WTC11 (cell line): ENCODE measurements at regions not wholly inside any gene's neighbourhood (a gene's known extent, or its start where the extent isn't known, plus 50 kb on each side); places are given as distances from the start of the nearest gene placed in this dataset.

Experiments used
- ATAC-seq: fragments of 200-7000 bp; cut with Tn5 transposase; 2 replicates; pipeline ENCODE4 v1.10.0; 2021; ENCODE audit warnings: mild to moderate bottlenecking, moderate library complexity
- CTCF ChIA-PET: fragments of 300-600 bp; sonication (Branson Sonifier 250); formaldehyde crosslinking; loops from one replicate; lab custom pipeline; 2021; ENCODE audit warnings: antibody characterized with exemption; lab: Charles Lee
- POLR2A ChIA-PET: fragments of 350-600 bp; sonication (Branson Sonifier 250); formaldehyde crosslinking; loops from one replicate; lab custom pipeline; 2021; ENCODE audit warnings: antibody characterized with exemption; lab: Charles Lee
- DNase-seq: peaks from one replicate; pipeline ENCODE4 v3.0.0; 2021; ENCODE audit warnings: low spot score
- H3K27ac Mint-ChIP-seq: 2 replicates; pipeline ENCODE4 v1.8.0; 2021; ENCODE audit warnings: mixed read lengths
- H3K27me3 Mint-ChIP-seq: 2 replicates; pipeline ENCODE4 v1.8.0; 2021; ENCODE audit warnings: low read depth, mild to moderate bottlenecking, moderate library complexity, mixed read lengths
- H3K36me3 Mint-ChIP-seq: 2 replicates; pipeline ENCODE4 v1.8.0; 2021; ENCODE audit warnings: mixed read lengths
- H3K4me1 Mint-ChIP-seq: 2 replicates; pipeline ENCODE4 v1.8.0; 2022; ENCODE audit warnings: mixed read lengths
- H3K4me3 Mint-ChIP-seq: 2 replicates; pipeline ENCODE4 v1.8.0; 2021; ENCODE audit warnings: mild to moderate bottlenecking, moderate library complexity, mixed read lengths
- H3K9me3 Mint-ChIP-seq: 2 replicates; pipeline ENCODE4 v1.8.0; 2021; ENCODE audit warnings: mixed read lengths
- ATF2 ChIP-seq: sonication (generic); formaldehyde crosslinking; IDR thresholded peaks from 2 replicates; pipeline ENCODE4 v1.8.1; 2022; ENCODE audit warnings: low read depth, missing genetic modification reagents, borderline replicate concordance
- ATF3 ChIP-seq: sonication (generic); formaldehyde crosslinking; conservative IDR thresholded peaks from 2 replicates; pipeline ENCODE4 v1.8.1; 2022; ENCODE audit warnings: mild to moderate bottlenecking, missing genetic modification reagents
- CBFB ChIP-seq: sonication (generic); formaldehyde crosslinking; IDR thresholded peaks from 2 replicates; pipeline ENCODE4 v1.8.1; 2022; ENCODE audit warnings: mild to moderate bottlenecking, low read depth, missing genetic modification reagents
- CREB1 ChIP-seq: sonication (generic); formaldehyde crosslinking; IDR thresholded peaks from 2 replicates; pipeline ENCODE4 v1.8.0; 2023; ENCODE audit warnings: mild to moderate bottlenecking, missing genetic modification reagents
- ELF4 ChIP-seq: sonication (generic); formaldehyde crosslinking; IDR thresholded peaks from 2 replicates; pipeline ENCODE4 v1.8.1; 2022; ENCODE audit warnings: low read depth, mild to moderate bottlenecking, moderate library complexity, missing genetic modification reagents
- FOXK1 ChIP-seq: sonication (generic); formaldehyde crosslinking; IDR thresholded peaks from 2 replicates; pipeline ENCODE4 v1.8.0; 2022; ENCODE audit warnings: mild to moderate bottlenecking, moderate library complexity, missing genetic modification reagents
- GTF2I ChIP-seq: fragments of 250-450 bp; sonication (Bioruptor Pico); conservative IDR thresholded peaks from 2 replicates; pipeline ENCODE4 v1.4.0; 2021; ENCODE audit warnings: mild to moderate bottlenecking
- HMGXB4 ChIP-seq: sonication (generic); formaldehyde crosslinking; IDR thresholded peaks from 2 replicates; pipeline ENCODE4 v1.8.1; 2023; ENCODE audit warnings: mild to moderate bottlenecking, moderate library complexity, missing genetic modification reagents
- IRF1 ChIP-seq: sonication (generic); formaldehyde crosslinking; IDR thresholded peaks from 2 replicates; pipeline ENCODE4 v1.8.0; 2023; ENCODE audit warnings: missing genetic modification reagents
- JUN ChIP-seq: sonication (generic); formaldehyde crosslinking; IDR thresholded peaks from 2 replicates; pipeline ENCODE4 v1.8.0; 2023; ENCODE audit warnings: mild to moderate bottlenecking, missing genetic modification reagents
- MLX ChIP-seq: sonication (generic); formaldehyde crosslinking; IDR thresholded peaks from 2 replicates; pipeline ENCODE4 v1.8.1; 2023; ENCODE audit warnings: mild to moderate bottlenecking, missing genetic modification reagents, moderate library complexity
- MYBL2 ChIP-seq: sonication (generic); formaldehyde crosslinking; IDR thresholded peaks from 2 replicates; pipeline ENCODE4 v1.8.1; 2023; ENCODE audit warnings: mild to moderate bottlenecking, moderate library complexity, missing genetic modification reagents
- NR1H2 ChIP-seq: sonication (generic); formaldehyde crosslinking; IDR thresholded peaks from 2 replicates; pipeline ENCODE4 v1.9.0; 2021; ENCODE audit warnings: mild to moderate bottlenecking, moderate library complexity, missing genetic modification reagents
- NR2C2 ChIP-seq: sonication (generic); formaldehyde crosslinking; IDR thresholded peaks from 2 replicates; pipeline ENCODE4 v1.8.0; 2022; ENCODE audit warnings: mild to moderate bottlenecking, missing genetic modification reagents
- NR3C1 ChIP-seq: sonication (generic); formaldehyde crosslinking; conservative IDR thresholded peaks from 2 replicates; pipeline ENCODE4 v1.8.1; 2023; ENCODE audit warnings: low read depth, mild to moderate bottlenecking, missing genetic modification reagents
- PRDM15 ChIP-seq: sonication (generic); formaldehyde crosslinking; IDR thresholded peaks from 2 replicates; pipeline ENCODE4 v1.8.0; 2022; ENCODE audit warnings: missing genetic modification reagents
- RELA ChIP-seq: sonication (generic); formaldehyde crosslinking; IDR thresholded peaks from 2 replicates; pipeline ENCODE4 v1.8.1; 2022; ENCODE audit warnings: missing genetic modification reagents, mild to moderate bottlenecking, borderline replicate concordance
- SMAD4 ChIP-seq: sonication (generic); formaldehyde crosslinking; IDR thresholded peaks from 2 replicates; pipeline ENCODE4 v1.8.0; 2022; ENCODE audit warnings: mild to moderate bottlenecking, missing genetic modification reagents
- TEAD1 ChIP-seq: sonication (generic); formaldehyde crosslinking; IDR thresholded peaks from 2 replicates; pipeline ENCODE4 v1.8.0; 2022; ENCODE audit warnings: mild to moderate bottlenecking, missing genetic modification reagents
- TEAD4 ChIP-seq: sonication (generic); formaldehyde crosslinking; IDR thresholded peaks from 2 replicates; pipeline ENCODE4 v1.8.0; 2022; ENCODE audit warnings: mild to moderate bottlenecking, missing genetic modification reagents
- ZNF317 ChIP-seq: sonication (generic); formaldehyde crosslinking; IDR thresholded peaks from 2 replicates; pipeline ENCODE4 v1.8.1; 2023; ENCODE audit warnings: low read depth, mild to moderate bottlenecking, moderate library complexity, missing genetic modification reagents, borderline replicate concordance
- ZNF416 ChIP-seq: fragments of 250-450 bp; sonication (Bioruptor Pico); IDR thresholded peaks from 2 replicates; pipeline ENCODE4 v1.9.0; 2021; ENCODE audit warnings: mild to moderate bottlenecking, inconsistent platforms
- ZNF423 ChIP-seq: fragments of 250-450 bp; sonication (Bioruptor Pico); IDR thresholded peaks from 2 replicates; pipeline ENCODE4 v2.1.2; 2022; ENCODE audit warnings: mild to moderate bottlenecking, moderate library complexity
- ZNF532 ChIP-seq: fragments of 250-450 bp; sonication (Bioruptor Pico); IDR thresholded peaks from 2 replicates; pipeline ENCODE4 v1.9.0; 2021; ENCODE audit warnings: mild to moderate bottlenecking, borderline replicate concordance

GRCh38 chr5:10875201-10875768 is 114.3 kb upstream of the DAP start (continued):
- TF ChIP-seq NR3C1: no peak
- TF ChIP-seq ZNF532 (CRISPR knock-in tag): no peak
- TF ChIP-seq JUN: no peak
- TF ChIP-seq SMAD4 (CRISPR knock-in tag): no peak
- TF ChIP-seq ELF4 (CRISPR knock-in tag): no peak
- TF ChIP-seq TEAD4: no peak
- no peak for TF ChIP-seq RELA (CRISPR knock-in tag)
- no peak for TF ChIP-seq CBFB (CRISPR knock-in tag)

- H3K27me3 Mint-ChIP-seq: no peaks in the 10 kb centered on the region
- H3K9me3 Mint-ChIP-seq: no peaks in the 10 kb centered on the region
- H3K36me3 Mint-ChIP-seq: no peaks in the 10 kb centered on the region
- ChIA-PET POLR2A (no interaction called here), CTCF (no interaction called here)
- peaks cover 7% of the 10 kb centered on the region for H3K4me1 Mint-ChIP-seq
- DNase-seq (no peak), ATAC-seq (no peak)
- no peak overlapping the region for H3K4me3 Mint-ChIP-seq
- H3K27ac Mint-ChIP-seq: no peak overlapping the region
- TF ChIP-seq CBFB (CRISPR knock-in tag) (no peak), IRF1 (CRISPR knock-in tag) (no peak), NR2C2 (CRISPR knock-in tag) (no peak), ATF3 (no peak), ATF2 (no peak), TEAD1 (CRISPR knock-in tag) (no peak), RELA (CRISPR knock-in tag) (no peak), ELF4 (CRISPR knock-in tag) (no peak), FOXK1 (CRISPR knock-in tag) (no peak), MLX (CRISPR knock-in tag) (no peak), ZNF317 (CRISPR knock-in tag) (no peak), NR1H2 (CRISPR knock-in tag) (no peak), MYBL2 (CRISPR knock-in tag) (no peak), CREB1 (CRISPR knock-in tag) (no peak), GTF2I (no peak), ZNF416 (CRISPR knock-in tag) (no peak), ZNF423 (CRISPR knock-in tag) (no peak), PRDM15 (CRISPR knock-in tag) (no peak), HMGXB4 (no peak)
These were observed 113.5 kb upstream of the DAP start for GRCh38 chr5:10874541-10874940.
